Dedifferentiated amniotic fluid mesenchymal stem cell (primary cell): ENCODE measurements at regions not wholly inside any gene's neighbourhood (a gene's known extent, or its start where the extent isn't known, plus 50 kb on each side); places are given as distances from the start of the nearest gene placed in this dataset.
"Not testable (repeated sequence)": the region's sequence is repeated elsewhere in the genome, so short reads cannot be mapped to it uniquely, and the experiment has no call there.

Experiments
- DNase-seq: peaks from one replicate; pipeline ENCODE4 v3.0.0-alpha.2; 2016; ENCODE audit errors: extremely low spot score

- no peak for DNase-seq
Measured at GRCh38 chr17:72545766-72546165, 424.9 kb downstream of the SOX9 start.

DNA sequence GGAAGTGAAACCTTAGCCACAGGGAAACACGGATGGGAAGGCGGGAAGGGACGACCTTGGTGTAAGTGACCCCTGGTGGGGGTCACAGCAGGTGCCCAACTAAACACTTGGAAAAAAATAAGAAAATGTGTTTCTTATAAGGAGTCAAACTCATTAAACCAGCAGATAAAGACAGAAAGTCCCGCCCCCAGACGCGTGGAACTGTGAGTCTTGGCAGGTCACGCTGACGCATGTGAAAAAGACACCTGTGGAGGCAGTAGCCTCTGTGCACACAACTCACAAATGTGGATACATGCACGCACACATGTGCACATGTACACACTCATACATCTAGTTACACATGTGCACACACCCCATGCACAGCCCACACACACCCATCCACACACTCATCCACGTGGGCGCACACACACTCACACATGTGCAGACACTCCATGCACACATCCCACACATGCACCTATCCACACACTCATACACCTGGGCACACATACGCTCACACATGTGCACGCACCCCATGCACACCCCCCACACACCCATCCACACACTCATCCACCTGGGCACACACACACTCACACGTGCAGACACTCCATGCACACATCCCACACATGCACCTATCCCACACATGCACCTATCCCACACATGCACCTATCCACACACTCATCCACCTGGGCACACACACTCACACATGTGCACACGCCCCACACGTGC lies 432.4 kb downstream of the SOX9 start:
- DNase-seq = no peak

DNA sequence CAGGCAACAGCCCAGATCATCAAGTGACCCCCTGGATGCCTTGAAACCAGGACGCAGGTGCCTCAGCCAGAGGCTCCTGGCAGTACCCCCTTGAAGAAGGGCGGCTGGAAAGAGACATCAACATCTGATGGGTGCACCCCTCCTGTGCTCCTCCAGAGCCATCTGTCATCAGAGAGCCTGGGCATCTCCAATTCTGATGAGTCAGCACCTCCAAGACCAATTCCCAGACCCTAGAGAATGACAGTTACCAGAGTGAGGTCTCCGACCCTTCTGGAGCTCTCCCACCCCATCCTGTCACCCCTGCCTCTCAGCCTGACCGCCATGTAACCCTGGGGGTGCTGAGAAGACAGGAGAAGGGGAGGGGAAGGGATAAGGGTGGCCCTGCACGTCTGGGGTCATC lies 433.7 kb downstream of the SOX9 start:
- DNase-seq = no peak

GRCh38 chr17:72555052-72555451 lies 434.2 kb downstream of the SOX9 start:
- no peak for DNase-seq

DNA sequence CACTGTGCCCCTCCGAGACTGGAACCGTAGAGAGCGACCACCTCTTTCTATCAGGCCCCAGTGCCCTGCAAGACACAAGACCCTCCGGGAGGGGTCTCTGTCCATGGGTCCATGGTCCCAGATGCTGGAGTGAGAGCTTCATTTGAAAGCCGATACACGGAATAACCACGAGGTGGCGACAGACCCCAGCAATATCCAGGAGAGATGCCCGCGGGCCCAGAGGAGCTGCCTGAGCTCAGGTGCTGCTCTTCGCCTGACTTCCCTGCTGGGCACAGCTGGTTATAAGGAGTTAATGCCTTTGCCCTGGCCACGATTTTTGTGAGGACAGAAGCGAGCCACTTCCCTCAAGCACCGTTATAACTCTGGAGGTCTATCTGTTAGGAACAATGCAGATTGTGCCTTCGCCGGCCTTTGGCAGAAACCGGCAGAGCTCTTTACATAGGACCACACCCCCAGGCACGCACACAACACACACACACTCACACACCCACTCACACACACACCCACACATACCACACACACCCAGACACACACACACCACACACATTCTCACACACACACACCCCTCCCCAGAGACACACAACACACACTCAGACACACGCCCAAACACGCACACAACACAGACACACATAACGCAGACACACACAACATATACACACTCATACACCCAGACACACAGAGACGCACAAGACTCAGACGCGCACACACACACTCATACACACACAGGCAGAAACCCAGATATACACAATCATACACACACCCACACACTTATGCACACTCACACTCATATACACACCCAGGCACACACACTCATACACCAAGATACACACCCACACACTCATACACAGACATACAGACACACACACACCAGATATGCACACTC lies 436.4 kb downstream of the SOX9 start:
- peak; percentile 24 for DNase-seq

DNA sequence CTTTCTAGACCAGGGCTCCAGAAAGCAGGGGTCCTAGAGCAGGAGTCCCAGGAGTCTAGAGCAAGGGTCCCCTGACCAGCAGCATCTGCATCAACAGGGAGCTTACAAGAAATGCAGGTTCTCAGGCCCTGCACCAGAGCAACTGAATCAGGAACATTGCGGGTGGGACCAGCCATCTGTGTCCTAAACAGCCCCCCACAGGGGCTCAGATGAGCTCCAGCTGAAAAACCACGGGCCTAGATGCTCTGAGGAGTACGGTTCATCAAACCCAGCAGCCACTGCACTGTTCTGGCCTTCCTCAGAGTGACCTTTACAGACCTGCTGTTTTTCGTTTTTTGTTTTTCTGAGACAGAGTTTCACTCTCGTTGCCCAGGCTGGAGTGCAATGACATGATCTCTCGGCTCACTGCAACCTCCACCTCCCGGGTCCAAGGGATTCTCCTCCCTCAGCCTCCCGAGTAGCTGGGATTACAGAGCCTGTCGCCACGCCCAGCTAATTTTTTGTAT lies 438.2 kb downstream of the SOX9 start:
- DNase-seq = no peak

- peak; percentile 16 for DNase-seq
Measured at GRCh38 chr17:72560303-72561247, 439.8 kb downstream of the SOX9 start.

- no peak for DNase-seq
Measured at GRCh38 chr17:72561266-72561665, 440.4 kb downstream of the SOX9 start.

- no peak for DNase-seq
Measured at GRCh38 chr17:72561680-72562079, 440.9 kb downstream of the SOX9 start.

DNA sequence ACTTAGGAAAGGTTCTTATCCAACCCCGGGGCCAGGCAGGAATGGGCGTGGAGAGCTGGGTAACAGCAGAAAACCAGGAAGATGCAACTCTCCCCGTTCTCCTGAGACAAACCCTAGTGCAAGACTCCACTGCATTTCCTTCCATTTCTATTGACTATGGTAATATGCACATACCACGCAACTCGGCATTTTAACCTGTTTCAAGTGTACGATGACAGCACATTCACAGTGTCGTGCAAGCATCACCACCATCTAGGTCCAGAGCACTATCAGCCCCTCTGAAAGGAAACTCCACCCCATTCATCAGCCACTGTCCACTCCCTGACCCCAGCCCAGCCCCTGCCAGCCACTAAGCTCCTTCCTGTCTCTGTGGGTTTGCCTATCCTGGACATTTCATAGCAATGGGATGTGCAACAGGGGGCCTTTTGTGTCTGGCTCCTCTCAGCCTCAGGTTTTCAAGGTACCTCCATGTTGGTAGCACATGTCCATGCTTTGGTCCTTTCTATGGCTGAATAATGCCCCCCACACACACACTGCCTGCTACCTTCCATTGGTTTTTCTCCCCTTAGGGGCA lies 441.9 kb downstream of the SOX9 start:
- no peak for DNase-seq

DNA sequence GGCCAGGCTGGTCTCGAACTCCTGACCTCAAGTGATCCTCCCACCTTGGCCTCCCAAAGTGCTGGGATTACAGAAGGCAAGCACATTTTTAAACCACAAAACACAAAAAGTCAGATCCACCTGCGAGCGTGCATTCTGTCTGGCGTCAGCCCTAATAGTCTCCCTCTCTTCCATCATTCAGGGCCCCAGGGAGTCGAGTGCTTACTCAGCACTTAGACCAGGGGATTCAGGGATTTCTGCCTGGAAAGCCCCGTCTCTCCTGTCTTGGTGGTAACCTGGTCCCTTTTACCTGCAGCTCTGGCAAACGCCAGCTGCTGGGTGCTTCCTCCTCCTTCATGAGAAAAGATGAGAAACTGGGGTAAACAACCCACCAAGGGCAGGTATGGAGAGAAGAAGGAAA lies 443.1 kb downstream of the SOX9 start:
- no peak for DNase-seq

GRCh38 chr17:72565006-72565405 lies 444.2 kb downstream of the SOX9 start:
- DNase-seq = no peak

- no peak for DNase-seq
Measured at GRCh38 chr17:72565758-72566157, 444.9 kb downstream of the SOX9 start.

DNA sequence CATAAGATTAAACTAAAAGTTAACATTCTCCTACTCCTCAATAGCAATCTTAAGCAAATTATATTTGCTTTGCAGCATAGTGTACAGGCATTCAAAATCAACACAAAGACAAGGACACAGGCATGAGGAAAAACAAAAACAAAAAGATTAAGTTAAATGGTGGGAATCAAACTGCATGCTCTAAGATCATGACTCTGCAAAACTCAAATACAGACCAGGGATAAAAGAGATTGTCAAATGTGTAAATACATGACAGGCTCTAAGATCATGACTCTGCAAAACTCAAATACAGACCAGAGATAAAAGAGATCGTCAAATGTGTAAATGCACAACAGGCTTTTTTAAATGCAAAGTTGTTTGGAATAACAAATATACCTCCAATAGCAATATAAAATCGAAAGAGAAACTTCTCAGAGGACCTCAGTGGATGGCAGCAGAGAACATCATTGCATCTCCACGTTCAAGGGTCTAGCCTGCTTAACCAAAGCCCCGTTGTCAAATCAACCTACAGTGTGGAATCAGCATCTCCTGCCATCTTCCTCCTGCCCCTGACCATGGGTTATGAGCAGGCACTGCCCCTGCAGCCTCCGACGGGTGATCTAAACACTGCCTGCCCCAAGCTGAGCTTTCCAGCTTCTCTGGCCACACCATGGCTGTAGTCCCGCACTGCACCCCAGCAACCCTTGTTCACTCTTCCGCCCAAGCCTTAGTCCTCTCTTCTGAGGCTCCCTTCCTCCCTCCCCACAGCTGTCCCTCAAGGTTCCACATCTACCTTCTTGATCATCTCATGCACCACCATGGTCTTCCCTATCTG lies 446.1 kb downstream of the SOX9 start:
- no peak for DNase-seq

GRCh38 chr17:72567774-72568173 lies 447.0 kb downstream of the SOX9 start:
- no peak for DNase-seq

DNA sequence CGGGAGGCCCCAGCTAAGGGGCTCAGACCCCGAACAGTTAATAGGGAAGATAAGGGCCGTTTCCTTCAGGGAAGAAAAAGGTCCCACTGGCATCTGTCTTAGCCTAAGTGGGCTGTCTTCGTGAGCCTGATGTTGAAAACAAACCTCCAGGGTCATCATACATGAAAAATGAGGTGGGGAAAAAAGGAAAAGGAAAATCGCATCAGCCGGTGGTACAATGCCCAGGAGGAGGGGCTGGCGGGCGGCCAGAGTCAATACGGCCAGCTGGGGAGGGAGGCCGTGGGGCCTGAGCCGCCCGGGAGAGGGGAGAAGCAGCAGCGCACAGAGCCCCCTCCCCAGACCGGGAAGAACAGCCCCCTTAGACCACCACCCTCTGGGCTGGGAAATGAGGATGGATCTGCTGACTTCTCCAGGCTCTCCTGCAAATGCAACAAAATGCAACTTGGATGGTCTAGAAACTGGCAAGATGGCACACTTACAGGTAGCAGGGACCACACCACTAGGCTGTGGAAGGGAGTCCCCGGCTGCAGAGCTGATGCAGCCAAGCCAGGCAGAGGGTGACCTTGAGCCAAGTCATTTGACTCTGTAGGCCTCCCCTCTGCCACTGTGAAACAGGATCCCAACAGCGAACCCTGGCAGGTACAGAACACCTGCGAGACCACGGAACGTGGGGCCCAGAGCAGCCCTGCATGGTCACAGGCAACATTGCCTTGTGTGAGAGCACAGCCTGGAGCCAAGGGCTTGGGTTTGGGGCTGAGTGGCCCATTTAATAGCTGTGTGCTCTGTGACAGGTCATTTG lies 448.5 kb downstream of the SOX9 start:
- no peak for DNase-seq

DNA sequence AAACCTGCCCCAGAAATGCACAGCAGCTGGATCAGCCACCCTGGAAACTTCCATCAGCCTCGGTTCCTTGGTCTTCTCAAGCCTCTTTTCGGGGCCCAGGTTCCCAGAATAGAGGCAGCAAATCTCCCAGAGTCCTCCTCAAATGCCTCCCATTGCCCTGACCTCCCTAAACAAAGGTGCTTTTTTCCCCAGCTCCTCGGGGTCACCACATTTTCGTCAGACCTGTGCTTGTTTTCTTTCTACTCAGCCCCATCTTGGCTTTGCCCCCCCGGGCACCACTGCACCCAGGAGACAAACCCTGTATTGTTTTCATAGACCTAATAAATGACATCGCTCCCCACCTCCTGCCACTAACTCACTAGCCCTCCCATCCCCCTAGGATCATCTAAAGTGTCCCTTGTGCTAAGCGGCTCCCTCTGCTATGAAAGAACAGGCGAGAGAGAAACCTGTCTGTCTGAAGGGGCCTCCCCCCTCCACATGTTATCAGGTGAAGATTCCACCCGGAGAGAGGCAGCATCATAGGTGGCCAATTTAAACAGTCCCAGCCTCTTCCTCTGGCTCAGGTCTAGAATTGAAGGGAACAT lies 451.1 kb downstream of the SOX9 start:
- no peak for DNase-seq

DNA sequence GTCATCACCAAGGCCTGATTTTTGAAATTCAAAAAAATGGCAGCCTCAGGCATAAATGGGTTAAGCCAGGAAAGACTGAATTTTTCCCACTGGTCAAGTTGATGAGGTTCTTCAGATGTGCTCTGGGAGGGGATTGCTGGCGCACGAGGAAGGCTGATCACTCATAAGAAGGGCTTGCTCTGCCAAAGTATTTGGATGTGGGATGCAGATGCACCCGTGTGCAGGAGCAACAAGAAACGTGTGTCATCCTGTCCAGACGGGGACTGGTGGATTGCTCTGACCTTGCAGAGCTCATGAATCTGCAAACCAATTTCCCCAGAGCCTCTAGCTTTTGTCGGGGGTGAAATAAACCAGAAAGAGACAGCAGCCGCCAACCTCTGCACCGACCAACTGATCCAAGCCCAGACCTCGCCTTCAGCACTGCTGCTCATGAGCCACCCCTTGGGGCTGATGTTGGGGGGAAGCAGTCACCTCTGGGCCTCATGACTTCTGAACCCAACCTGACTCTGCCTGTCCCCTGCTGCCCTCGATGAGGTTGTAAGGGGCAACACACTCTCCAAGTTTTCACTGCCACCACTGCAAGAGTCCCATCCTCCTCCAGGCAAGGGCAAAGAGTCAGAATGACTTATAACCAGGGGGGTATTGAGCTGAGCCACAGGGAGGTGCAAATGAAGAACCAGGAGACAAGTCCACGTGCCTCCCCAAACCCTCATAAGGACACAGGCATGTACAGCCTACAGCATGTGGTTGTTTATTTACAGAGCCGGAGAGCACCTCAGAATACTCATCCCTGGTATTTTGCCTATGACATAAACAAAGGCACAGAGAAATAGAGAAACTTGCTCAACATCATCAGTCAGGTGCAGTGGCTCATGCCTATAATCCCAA lies 452.0 kb downstream of the SOX9 start:
- DNase-seq = no peak

GRCh38 chr17:72573492-72573801 lies 452.6 kb downstream of the SOX9 start:
- not testable (repeated sequence) for DNase-seq
